ENCODE measurements at regions not wholly inside any gene's neighbourhood (a gene's known extent, or its start where the extent isn't known, plus 50 kb on each side); places are given as distances from the start of the nearest gene placed in this dataset.

- TF ChIP-seq EZH2 (IDR thresholded peaks at IDR 0.05; ENCODE audit: low read depth) (no peak), CTCF (conservative IDR thresholded peaks at IDR 0.05) (no peak)
Observed at GRCh38 chr2:123670286-123670685, 354.8 kb upstream of the CNTNAP5 start.

Measured in PC-9 (cell line).